K562 (cell line): ENCODE measurements at regions not wholly inside any gene's neighbourhood (a gene's known extent, or its start where the extent isn't known, plus 50 kb on each side); places are given as distances from the start of the nearest gene placed in this dataset.

Experiments
- CTCF ChIP-seq, 3 experiments: IDR thresholded peaks in 2 of 3; conservative IDR thresholded peaks in 1 of 3; 2 replicates each; pipeline ENCODE4 v1.5.1; 2011 to 2012; ENCODE audit warnings: low read length in 3 of 3, mild to moderate bottlenecking in 3 of 3, control low read depth in 2 of 3, improper control_type of control experiment in 1 of 3, inconsistent platforms in 1 of 3, low read depth in 1 of 3, mixed read lengths in 1 of 3, moderate library complexity in 1 of 3; ENCODE audit not compliant: insufficient read depth in 2 of 3
- MAZ ChIP-seq, 2 experiments: fragments of 450-650 bp in 1 of 2; sonication (generic) in 1 of 2; formaldehyde crosslinking; IDR thresholded peaks in 1 of 2; conservative IDR thresholded peaks in 1 of 2; 2 replicates each; pipeline versions ENCODE4 v1.4.0 to v1.5.0; 2020; ENCODE audit warnings: mild to moderate bottlenecking in 1 of 2, missing genetic modification reagents in 1 of 2
- POLR2A ChIP-seq: fragments of 450-650 bp; conservative IDR thresholded peaks from 2 replicates; pipeline ENCODE4 v1.6.1; 2016
- RBBP5 ChIP-seq: fragments of 200-600 bp; sonication (generic); IDR thresholded peaks from 2 replicates; pipeline ENCODE4 v1.6.1; 2012; ENCODE audit warnings: borderline replicate concordance, mild to moderate bottlenecking, low read length, control low read depth, inconsistent platforms; ENCODE audit not compliant: insufficient read depth, poor library complexity, severe bottlenecking
- SIN3B ChIP-seq: fragments of 450-650 bp; IDR thresholded peaks from 2 replicates; pipeline ENCODE4 v1.6.1; 2017; ENCODE audit warnings: low read depth, mild to moderate bottlenecking, moderate library complexity
- ZBTB33 ChIP-seq: sonication (generic); formaldehyde crosslinking; IDR thresholded peaks from 2 replicates; pipeline ENCODE4 v1.8.1; 2023; ENCODE audit warnings: mild to moderate bottlenecking, missing genetic modification reagents
- ZNF134 ChIP-seq: fragments of 250-450 bp; sonication (Bioruptor Pico); conservative IDR thresholded peaks from 2 replicates; pipeline ENCODE4 v1.4.0; 2020
- ZNF184 ChIP-seq: sonication (generic); formaldehyde crosslinking; IDR thresholded peaks from 2 replicates; pipeline ENCODE4 v1.5.0; 2020; ENCODE audit warnings: missing genetic modification reagents
- TF ChIP-seq, protein P1 (sequence below): fragments of 150-350 bp; conservative IDR thresholded peaks from 2 replicates; pipeline ENCODE4 v1.6.1; 2014; ENCODE audit warnings: low read length
- TF ChIP-seq, protein P2 (sequence below): fragments of 450-650 bp; IDR thresholded peaks from 2 replicates; pipeline ENCODE4 v1.6.1; 2017; ENCODE audit warnings: mild to moderate bottlenecking, moderate library complexity

DNA sequence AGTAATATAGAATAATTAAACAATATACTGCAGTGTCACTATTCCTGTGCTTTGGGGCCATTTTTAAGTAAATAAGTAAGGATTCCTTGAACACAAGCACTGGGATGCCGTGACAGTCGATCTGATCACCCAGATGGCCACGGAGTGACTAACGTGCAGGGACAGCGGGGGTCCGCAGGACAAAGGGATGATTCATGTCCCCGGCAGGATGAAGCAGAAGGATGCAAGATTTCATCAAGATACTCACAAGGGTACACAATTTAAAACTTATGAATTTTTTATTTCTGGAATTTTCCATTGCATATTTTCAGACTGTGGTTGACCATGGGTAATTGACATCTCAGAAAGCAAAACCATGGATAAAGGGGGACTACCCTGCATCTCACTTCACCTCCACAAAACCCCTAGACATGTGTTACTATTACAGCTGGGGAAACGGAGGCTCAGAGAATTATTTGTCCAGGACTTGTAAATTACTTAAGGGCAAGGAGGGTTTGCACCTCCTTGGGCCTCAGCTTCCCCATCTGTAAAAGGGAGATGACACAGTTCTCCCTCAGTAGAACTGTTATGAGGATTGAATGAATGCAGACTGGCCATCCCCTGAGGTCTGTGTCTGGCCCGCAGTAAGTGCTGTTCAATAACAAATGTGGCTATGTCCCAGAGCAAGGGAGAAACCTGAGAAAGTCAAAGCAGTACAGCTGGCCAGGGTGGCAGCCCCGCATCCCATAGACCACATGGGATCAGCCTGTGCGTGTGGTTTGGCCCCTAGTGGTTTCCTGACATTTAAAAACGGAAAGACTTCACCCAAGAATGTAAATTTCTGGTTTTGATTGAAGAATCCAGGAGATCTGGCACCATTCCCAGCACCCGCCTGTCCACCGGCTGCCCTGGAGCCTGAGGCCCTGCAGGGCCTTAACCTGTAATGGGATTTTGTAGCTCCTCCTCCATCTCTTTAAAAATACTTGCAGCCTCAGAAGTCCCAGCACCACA is 235.5 kb downstream of the BMP7 start:
- TF ChIP-seq ZNF134 (CRISPR knock-in tag), result no peak
- TF ChIP-seq MAZ (CRISPR knock-in tag; conservative IDR thresholded peaks at IDR 0.05 in 1 of 2, IDR thresholded peaks at IDR 0.05 in 1 of 2), result no peak
- no peak for TF ChIP-seq CTCF (IDR thresholded peaks at IDR 0.05 in 2 of 3, conservative IDR thresholded peaks at IDR 0.05 in 1 of 3; ENCODE audit: insufficient read depth in 2 of 3, low read depth in 1 of 3, low read length in 3 of 3)
- no peak for TF ChIP-seq POLR2A
- TF ChIP-seq ZBTB33 (CRISPR knock-in tag), result no peak
- TF ChIP-seq ZNF184 (CRISPR knock-in tag), result no peak
- no peak for TF ChIP-seq RBBP5
- TF ChIP-seq, protein P1, sequence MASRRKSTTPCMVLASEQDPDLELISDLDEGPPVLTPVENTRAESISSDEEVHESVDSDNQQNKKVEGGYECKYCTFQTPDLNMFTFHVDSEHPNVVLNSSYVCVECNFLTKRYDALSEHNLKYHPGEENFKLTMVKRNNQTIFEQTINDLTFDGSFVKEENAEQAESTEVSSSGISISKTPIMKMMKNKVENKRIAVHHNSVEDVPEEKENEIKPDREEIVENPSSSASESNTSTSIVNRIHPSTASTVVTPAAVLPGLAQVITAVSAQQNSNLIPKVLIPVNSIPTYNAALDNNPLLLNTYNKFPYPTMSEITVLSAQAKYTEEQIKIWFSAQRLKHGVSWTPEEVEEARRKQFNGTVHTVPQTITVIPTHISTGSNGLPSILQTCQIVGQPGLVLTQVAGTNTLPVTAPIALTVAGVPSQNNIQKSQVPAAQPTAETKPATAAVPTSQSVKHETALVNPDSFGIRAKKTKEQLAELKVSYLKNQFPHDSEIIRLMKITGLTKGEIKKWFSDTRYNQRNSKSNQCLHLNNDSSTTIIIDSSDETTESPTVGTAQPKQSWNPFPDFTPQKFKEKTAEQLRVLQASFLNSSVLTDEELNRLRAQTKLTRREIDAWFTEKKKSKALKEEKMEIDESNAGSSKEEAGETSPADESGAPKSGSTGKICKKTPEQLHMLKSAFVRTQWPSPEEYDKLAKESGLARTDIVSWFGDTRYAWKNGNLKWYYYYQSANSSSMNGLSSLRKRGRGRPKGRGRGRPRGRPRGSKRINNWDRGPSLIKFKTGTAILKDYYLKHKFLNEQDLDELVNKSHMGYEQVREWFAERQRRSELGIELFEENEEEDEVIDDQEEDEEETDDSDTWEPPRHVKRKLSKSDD, result no peak
- TF ChIP-seq SIN3B, result no peak
- TF ChIP-seq, protein P2, sequence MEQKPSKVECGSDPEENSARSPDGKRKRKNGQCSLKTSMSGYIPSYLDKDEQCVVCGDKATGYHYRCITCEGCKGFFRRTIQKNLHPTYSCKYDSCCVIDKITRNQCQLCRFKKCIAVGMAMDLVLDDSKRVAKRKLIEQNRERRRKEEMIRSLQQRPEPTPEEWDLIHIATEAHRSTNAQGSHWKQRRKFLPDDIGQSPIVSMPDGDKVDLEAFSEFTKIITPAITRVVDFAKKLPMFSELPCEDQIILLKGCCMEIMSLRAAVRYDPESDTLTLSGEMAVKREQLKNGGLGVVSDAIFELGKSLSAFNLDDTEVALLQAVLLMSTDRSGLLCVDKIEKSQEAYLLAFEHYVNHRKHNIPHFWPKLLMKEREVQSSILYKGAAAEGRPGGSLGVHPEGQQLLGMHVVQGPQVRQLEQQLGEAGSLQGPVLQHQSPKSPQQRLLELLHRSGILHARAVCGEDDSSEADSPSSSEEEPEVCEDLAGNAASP, result no peak
